SK-N-SH treated with all-trans-retinoic acid at 6 μM for 48 hours (cell line): ENCODE measurements at regions not wholly inside any gene's neighbourhood (a gene's known extent, or its start where the extent isn't known, plus 50 kb on each side); places are given as distances from the start of the nearest gene placed in this dataset.

Experiments
- ARNTL ChIP-seq: fragments of 450-650 bp; formaldehyde crosslinking; IDR thresholded peaks from 2 replicates; pipeline ENCODE4 v1.5.0; 2020; ENCODE audit warnings: low read depth, mild to moderate bottlenecking, moderate library complexity, borderline replicate concordance
- GLIS3 ChIP-seq: fragments of 250-450 bp; sonication (Bioruptor Pico); IDR thresholded peaks from 2 replicates; pipeline ENCODE4 v1.5.0; 2020; ENCODE audit warnings: mild to moderate bottlenecking, moderate library complexity
- PATZ1 ChIP-seq: fragments of 250-450 bp; sonication (Bioruptor Pico); IDR thresholded peaks from 2 replicates; pipeline ENCODE4 v1.8.0; 2020; ENCODE audit warnings: mild to moderate bottlenecking, moderate library complexity, borderline replicate concordance
- RARB ChIP-seq: fragments of 250-450 bp; sonication (Bioruptor Pico); IDR thresholded peaks from 2 replicates; pipeline ENCODE4 v1.8.0; 2021; ENCODE audit warnings: mild to moderate bottlenecking, moderate library complexity
- SNAI2 ChIP-seq: fragments of 250-450 bp; sonication (Bioruptor Pico); IDR thresholded peaks from 2 replicates; pipeline ENCODE4 v1.5.0; 2020; ENCODE audit warnings: mild to moderate bottlenecking, moderate library complexity
- TSHZ2 ChIP-seq: fragments of 250-450 bp; sonication (Bioruptor Pico); IDR thresholded peaks from 2 replicates; pipeline ENCODE4 v1.5.0; 2020; ENCODE audit warnings: mild to moderate bottlenecking, moderate library complexity
- ZFP3 ChIP-seq: fragments of 250-450 bp; sonication (Bioruptor Pico); IDR thresholded peaks from 2 replicates; pipeline ENCODE4 v1.5.0; 2020; ENCODE audit warnings: mild to moderate bottlenecking, moderate library complexity
- ZFP30 ChIP-seq: fragments of 450-650 bp; formaldehyde crosslinking; IDR thresholded peaks from 2 replicates; pipeline ENCODE4 v1.5.0; 2022; ENCODE audit warnings: mild to moderate bottlenecking, moderate library complexity

GRCh38 chr19:28898249-28898648 is 314.7 kb downstream of the UQCRFS1 start:
- TF ChIP-seq ARNTL = no peak
- TF ChIP-seq SNAI2 (CRISPR knock-in tag) = no peak
- no peak for TF ChIP-seq PATZ1 (CRISPR knock-in tag)
- no peak for TF ChIP-seq GLIS3 (CRISPR knock-in tag)
- TF ChIP-seq ZFP30 (CRISPR knock-in tag) = no peak
- TF ChIP-seq ZFP3 (CRISPR knock-in tag) = no peak
- TF ChIP-seq RARB (CRISPR knock-in tag) = no peak
- no peak for TF ChIP-seq TSHZ2 (CRISPR knock-in tag)
